CD4-positive, alpha-beta T cell treated with Interleukin-6 at 100 ng/mL for 8 hours (primary cell): ENCODE measurements at regions not wholly inside any gene's neighbourhood (a gene's known extent, or its start where the extent isn't known, plus 50 kb on each side); places are given as distances from the start of the nearest gene placed in this dataset.
"Not testable (repeated sequence)": the region's sequence is repeated elsewhere in the genome, so short reads cannot be mapped to it uniquely, and the experiment has no call there.

Experiments
- DNase-seq: peaks from one replicate; pipeline ENCODE4 v3.0.0-alpha.2; 2020; ENCODE audit warnings: mixed read lengths, low spot score

DNA sequence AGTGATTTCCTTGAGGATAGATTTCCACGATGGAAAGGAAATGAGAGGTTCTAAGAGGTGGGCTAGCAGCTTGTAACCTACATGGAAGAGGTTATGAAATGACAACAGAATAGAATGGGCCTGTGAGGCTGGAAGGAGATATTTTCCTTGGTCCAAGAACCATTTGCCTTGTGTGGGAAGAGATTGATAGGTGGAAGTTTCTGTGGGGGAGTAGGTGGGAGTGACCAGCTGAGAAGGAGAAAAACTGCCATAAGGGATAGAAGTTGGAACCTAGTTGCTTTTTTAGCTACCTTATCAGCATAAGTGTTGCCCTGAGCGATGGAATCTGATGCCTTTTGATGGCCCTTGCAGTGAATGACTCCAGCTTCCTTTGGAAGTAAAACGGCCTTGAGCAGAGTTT is 60.4 kb upstream of the NAA35 start:
- DNase-seq, result not testable (repeated sequence)

DNA sequence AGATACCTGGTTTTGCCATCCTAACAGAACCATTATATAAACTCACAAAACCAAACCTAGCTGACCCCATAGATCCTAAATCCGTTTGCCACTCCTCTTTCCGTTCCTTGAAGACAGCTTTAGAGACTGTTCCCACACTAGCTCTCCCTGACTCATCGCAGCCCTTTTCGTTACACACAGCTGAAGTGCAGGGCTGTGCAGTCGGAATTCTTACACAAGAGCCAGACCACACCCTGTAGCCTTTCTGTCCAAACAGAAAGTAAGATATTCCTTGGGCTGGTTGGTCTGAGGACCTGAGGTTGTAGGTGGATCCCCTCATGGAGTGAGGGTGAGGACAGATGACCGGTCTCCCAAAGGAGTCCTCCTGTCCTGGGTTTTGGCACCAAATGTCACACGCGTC is 56.7 kb upstream of the NAA35 start:
- DNase-seq, result no peak

DNA sequence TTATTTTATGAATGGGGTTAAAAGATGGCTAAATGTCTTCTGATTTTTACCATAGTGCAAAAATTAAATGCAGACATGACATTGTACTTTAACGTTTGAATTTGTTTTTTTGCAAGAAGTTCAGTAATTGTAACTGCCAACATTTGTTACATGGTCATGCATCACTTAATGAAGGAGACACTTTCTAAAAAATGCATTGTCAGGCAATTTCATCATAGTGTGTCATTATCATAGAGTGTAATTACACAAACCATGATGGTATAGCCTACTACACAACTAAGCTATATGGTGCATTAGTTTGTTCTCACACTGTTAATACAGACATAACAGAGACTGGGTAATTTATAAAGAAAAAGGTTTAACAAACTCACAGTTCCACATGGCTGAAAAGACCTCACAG is 50.0 kb upstream of the NAA35 start:
- DNase-seq, result no peak
